ENCODE measurements at regions not wholly inside any gene's neighbourhood (a gene's known extent, or its start where the extent isn't known, plus 50 kb on each side); places are given as distances from the start of the nearest gene placed in this dataset.

DNA sequence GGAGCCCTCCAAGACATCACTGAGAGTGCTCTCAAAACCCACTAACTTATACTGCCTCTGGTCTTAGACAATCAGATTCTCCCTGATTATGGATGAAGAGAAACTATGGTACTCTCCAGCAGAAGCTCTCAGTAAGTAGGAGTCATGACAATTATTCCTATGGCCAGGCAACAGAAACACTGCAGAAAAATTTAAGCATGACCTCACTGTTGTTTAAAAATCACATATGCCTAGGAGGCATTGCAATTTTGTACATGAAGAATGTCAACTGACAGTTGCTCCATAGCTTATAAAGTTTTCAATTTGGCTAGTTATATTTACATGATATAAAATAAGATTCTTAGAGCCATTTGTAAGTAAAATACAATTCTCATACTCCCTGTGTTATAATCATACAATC lies 105.9 kb upstream of the LSM8 start:
- H3K4me1 ChIP-seq = no peaks in the 10 kb centered on the region
- no peaks in the 10 kb centered on the region for H3K9me3 ChIP-seq
- CTCF ChIA-PET = interaction anchor here (0.8 kb wide), 1 partner anchor 173 kb away, joined by 3 read pairs; no protein-coding TSS in a partner anchor
- DNase-seq (ENCODE audit: low read depth in 1 of 2, low spot score in 1 of 2) = no peak
- POLR2A ChIA-PET = no interaction called here
- ATAC-seq = no peak
- H3K4me2 ChIP-seq = no peak overlapping the region
- no peak overlapping the region for H3K27ac ChIP-seq
- TF ChIP-seq CEBPB (IDR thresholded peaks at IDR 0.05) = no peak
- TF ChIP-seq, protein P1, sequence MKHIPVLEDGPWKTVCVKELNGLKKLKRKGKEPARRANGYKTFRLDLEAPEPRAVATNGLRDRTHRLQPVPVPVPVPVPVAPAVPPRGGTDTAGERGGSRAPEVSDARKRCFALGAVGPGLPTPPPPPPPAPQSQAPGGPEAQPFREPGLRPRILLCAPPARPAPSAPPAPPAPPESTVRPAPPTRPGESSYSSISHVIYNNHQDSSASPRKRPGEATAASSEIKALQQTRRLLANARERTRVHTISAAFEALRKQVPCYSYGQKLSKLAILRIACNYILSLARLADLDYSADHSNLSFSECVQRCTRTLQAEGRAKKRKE (CRISPR knock-in tag; IDR thresholded peaks at IDR 0.05; ENCODE audit: low read depth) = no peak
- no peak for TF ChIP-seq ZFP36 (IDR thresholded peaks at IDR 0.05; ENCODE audit: borderline replicate concordance, partially characterized antibody)
- no peak for TF ChIP-seq HOXA7 (CRISPR knock-in tag; IDR thresholded peaks at IDR 0.05)
- TF ChIP-seq KDM5A (IDR thresholded peaks at IDR 0.05) = no peak
- no peak for TF ChIP-seq MAX (IDR thresholded peaks at IDR 0.05)
- no peak for TF ChIP-seq KDM1A (IDR thresholded peaks at IDR 0.05; ENCODE audit: low read depth)
- no peak for TF ChIP-seq BCL3 (IDR thresholded peaks at IDR 0.05)
- TF ChIP-seq RARB (CRISPR knock-in tag; IDR thresholded peaks at IDR 0.05) = no peak
- no peak for TF ChIP-seq TP53 (CRISPR knock-in tag; IDR thresholded peaks at IDR 0.05)
- TF ChIP-seq CBX8 (IDR thresholded peaks at IDR 0.05) = no peak
- no peak for TF ChIP-seq EP300 (IDR thresholded peaks at IDR 0.05)
- TF ChIP-seq POLR2AphosphoS2 (conservative IDR thresholded peaks at IDR 0.05; ENCODE audit: low read length) = no peak
- TF ChIP-seq HDAC2 (IDR thresholded peaks at IDR 0.05) = no peak
- TF ChIP-seq ZC3H11A (IDR thresholded peaks at IDR 0.05) = no peak
- FAIRE-seq = no peak
- H3K4me3 ChIP-seq = no peak overlapping the region

GRCh38 chr7:118079369-118079768 lies 104.6 kb upstream of the LSM8 start:
- Histone ChIP-seq H3K27ac (no peak overlapping the region), H3K4me3 (no peak overlapping the region), H3K9me3 (no peaks in the 10 kb centered on the region), H3K4me1 (no peaks in the 10 kb centered on the region), H3K4me2 (no peak overlapping the region)
- no peak for TF ChIP-seq CHD4 (IDR thresholded peaks at IDR 0.05; ENCODE audit: borderline replicate concordance)
- no peak for TF ChIP-seq KDM1A (IDR thresholded peaks at IDR 0.05; ENCODE audit: low read depth)
- no peak for TF ChIP-seq BCL3 (IDR thresholded peaks at IDR 0.05)
- no peak for TF ChIP-seq SMC3 (IDR thresholded peaks at IDR 0.05)
- no peak for TF ChIP-seq RAD21 (conservative IDR thresholded peaks at IDR 0.05 in 1 of 2, IDR thresholded peaks at IDR 0.05 in 1 of 2)
- no peak for TF ChIP-seq ELK1 (IDR thresholded peaks at IDR 0.05; ENCODE audit: low read depth, low read length)
- TF ChIP-seq RARB (CRISPR knock-in tag; IDR thresholded peaks at IDR 0.05) = no peak
- TF ChIP-seq JUNB (IDR thresholded peaks at IDR 0.05) = no peak
- no peak for TF ChIP-seq HEYL (CRISPR knock-in tag; IDR thresholded peaks at IDR 0.05)
- no peak for TF ChIP-seq HDAC2 (IDR thresholded peaks at IDR 0.05)
- CTCF ChIA-PET = interaction anchor here (1.5 kb wide), 1 partner anchor 9 kb away, joined by 3 read pairs; no protein-coding TSS in a partner anchor
- DNase-seq (ENCODE audit: low read depth in 1 of 2, low spot score in 1 of 2) (no peak), FAIRE-seq (no peak), ATAC-seq (no peak)
- WGBS (ENCODE audit: missing lambda C conversion rate) = 1% methylated on average over 1 of the region's 1 CpG
- POLR2A ChIA-PET = no interaction called here

- WGBS (ENCODE audit: missing lambda C conversion rate) = 20% methylated on average over 3 of the region's 3 CpGs
- H3K4me3 ChIP-seq = no peak overlapping the region
- DNase-seq (ENCODE audit: low read depth in 1 of 2, low spot score in 1 of 2) = peak; percentile 39 to 57
- H3K4me1 ChIP-seq = no peaks in the 10 kb centered on the region
- no peak for TF ChIP-seq FOSL2 (IDR thresholded peaks at IDR 0.05)
- peak; percentile 60 for TF ChIP-seq FOSL2 (CRISPR knock-in tag; IDR thresholded peaks at IDR 0.05)
- no peak for TF ChIP-seq PHF8 (IDR thresholded peaks at IDR 0.05; ENCODE audit: borderline replicate concordance, low read depth)
- ChIA-PET POLR2A (no interaction called here), CTCF (no interaction called here)
- no peaks in the 10 kb centered on the region for H3K9me3 ChIP-seq
- H3K4me2 ChIP-seq = peak overlapping the region; percentile 33; the same call in 1 of the 3 replicates
- no peak overlapping the region for H3K27ac ChIP-seq
- peak; percentile 81 to 84 for ATAC-seq
- no peak for FAIRE-seq
These were observed 103.0 kb upstream of the LSM8 start for GRCh38 chr7:118080947-118081346.

Data from A549 (cell line).